ENCODE measurements at regions not wholly inside any gene's neighbourhood (a gene's known extent, or its start where the extent isn't known, plus 50 kb on each side); places are given as distances from the start of the nearest gene placed in this dataset.

GRCh38 chr6:50974319-50974718 is 155.6 kb downstream of the TFAP2B start:
- no peak for ATAC-seq
- no peak for TF ChIP-seq PPARA (CRISPR knock-in tag; IDR thresholded peaks at IDR 0.05; ENCODE audit: borderline replicate concordance)

- TF ChIP-seq ISL1 (CRISPR knock-in tag; IDR thresholded peaks at IDR 0.05) = peak; percentile 86
- no peak for TF ChIP-seq ZNF70 (CRISPR knock-in tag; IDR thresholded peaks at IDR 0.05)
- no peak for TF ChIP-seq BACH2 (CRISPR knock-in tag; IDR thresholded peaks at IDR 0.05; ENCODE audit: borderline replicate concordance)
- TF ChIP-seq ESRRG (CRISPR knock-in tag; IDR thresholded peaks at IDR 0.05) = no peak
- TF ChIP-seq, protein P1, sequence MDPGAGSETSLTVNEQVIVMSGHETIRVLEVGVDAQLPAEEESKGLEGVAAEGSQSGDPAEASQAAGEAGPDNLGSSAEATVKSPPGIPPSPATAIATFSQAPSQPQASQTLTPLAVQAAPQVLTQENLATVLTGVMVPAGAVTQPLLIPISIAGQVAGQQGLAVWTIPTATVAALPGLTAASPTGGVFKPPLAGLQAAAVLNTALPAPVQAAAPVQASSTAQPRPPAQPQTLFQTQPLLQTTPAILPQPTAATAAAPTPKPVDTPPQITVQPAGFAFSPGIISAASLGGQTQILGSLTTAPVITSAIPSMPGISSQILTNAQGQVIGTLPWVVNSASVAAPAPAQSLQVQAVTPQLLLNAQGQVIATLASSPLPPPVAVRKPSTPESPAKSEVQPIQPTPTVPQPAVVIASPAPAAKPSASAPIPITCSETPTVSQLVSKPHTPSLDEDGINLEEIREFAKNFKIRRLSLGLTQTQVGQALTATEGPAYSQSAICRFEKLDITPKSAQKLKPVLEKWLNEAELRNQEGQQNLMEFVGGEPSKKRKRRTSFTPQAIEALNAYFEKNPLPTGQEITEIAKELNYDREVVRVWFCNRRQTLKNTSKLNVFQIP (CRISPR knock-in tag; IDR thresholded peaks at IDR 0.05; ENCODE audit: borderline replicate concordance, low read depth) = no peak
- no peak for ATAC-seq
These were observed 156.5 kb downstream of the TFAP2B start for GRCh38 chr6:50975216-50975615.

DNA sequence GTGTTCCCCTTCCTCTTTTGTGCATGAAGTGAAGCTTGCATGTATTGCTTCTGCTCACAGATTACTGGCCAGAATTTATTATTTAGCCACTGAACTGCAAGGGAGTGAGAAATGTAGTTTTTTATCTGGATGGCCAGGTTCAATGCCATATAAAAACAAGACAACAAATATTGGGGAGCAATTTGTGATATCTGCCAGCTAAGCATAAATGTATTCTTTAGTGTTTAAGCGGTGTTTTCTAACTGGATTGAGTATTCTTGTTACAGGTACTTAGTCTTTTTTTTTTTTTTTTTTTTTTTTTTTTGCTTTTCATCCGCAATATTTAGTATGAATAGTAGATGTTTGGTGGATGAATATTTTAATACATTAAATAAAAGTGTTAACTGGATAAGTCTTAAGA is 158.2 kb downstream of the TFAP2B start:
- ATAC-seq = no peak
- TF ChIP-seq ESRRG (CRISPR knock-in tag; IDR thresholded peaks at IDR 0.05) (no peak), ARNTL (CRISPR knock-in tag; IDR thresholded peaks at IDR 0.05; ENCODE audit: borderline replicate concordance, low read depth) (no peak), CREB5 (CRISPR knock-in tag; IDR thresholded peaks at IDR 0.05; ENCODE audit: low read depth) (no peak), GLIS3 (CRISPR knock-in tag; IDR thresholded peaks at IDR 0.05) (no peak), ZFP30 (CRISPR knock-in tag; IDR thresholded peaks at IDR 0.05) (no peak), ZNF8 (CRISPR knock-in tag; IDR thresholded peaks at IDR 0.05) (no peak), CSDC2 (CRISPR knock-in tag; IDR thresholded peaks at IDR 0.05) (no peak), TCF4 (CRISPR knock-in tag; IDR thresholded peaks at IDR 0.05; ENCODE audit: borderline replicate concordance) (no peak), SNAI2 (CRISPR knock-in tag; IDR thresholded peaks at IDR 0.05) (no peak), ZFP3 (CRISPR knock-in tag; IDR thresholded peaks at IDR 0.05) (no peak), BACH2 (CRISPR knock-in tag; IDR thresholded peaks at IDR 0.05; ENCODE audit: borderline replicate concordance) (no peak), RARB (CRISPR knock-in tag; IDR thresholded peaks at IDR 0.05) (no peak), ZNF565 (CRISPR knock-in tag; conservative IDR thresholded peaks at IDR 0.05; ENCODE audit: low read depth) (no peak), TOX (CRISPR knock-in tag; IDR thresholded peaks at IDR 0.05; ENCODE audit: borderline replicate concordance) (no peak)
- TF ChIP-seq, protein P2, sequence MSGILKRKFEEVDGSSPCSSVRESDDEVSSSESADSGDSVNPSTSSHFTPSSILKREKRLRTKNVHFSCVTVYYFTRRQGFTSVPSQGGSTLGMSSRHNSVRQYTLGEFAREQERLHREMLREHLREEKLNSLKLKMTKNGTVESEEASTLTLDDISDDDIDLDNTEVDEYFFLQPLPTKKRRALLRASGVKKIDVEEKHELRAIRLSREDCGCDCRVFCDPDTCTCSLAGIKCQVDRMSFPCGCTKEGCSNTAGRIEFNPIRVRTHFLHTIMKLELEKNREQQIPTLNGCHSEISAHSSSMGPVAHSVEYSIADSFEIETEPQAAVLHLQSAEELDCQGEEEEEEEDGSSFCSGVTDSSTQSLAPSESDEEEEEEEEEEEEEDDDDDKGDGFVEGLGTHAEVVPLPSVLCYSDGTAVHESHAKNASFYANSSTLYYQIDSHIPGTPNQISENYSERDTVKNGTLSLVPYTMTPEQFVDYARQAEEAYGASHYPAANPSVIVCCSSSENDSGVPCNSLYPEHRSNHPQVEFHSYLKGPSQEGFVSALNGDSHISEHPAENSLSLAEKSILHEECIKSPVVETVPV (CRISPR knock-in tag; IDR thresholded peaks at IDR 0.05) = no peak

- ATAC-seq = no peak
- TF ChIP-seq, protein P1 (CRISPR knock-in tag; IDR thresholded peaks at IDR 0.05; ENCODE audit: borderline replicate concordance, low read depth) = no peak
- TF ChIP-seq ARNTL (CRISPR knock-in tag; IDR thresholded peaks at IDR 0.05; ENCODE audit: borderline replicate concordance, low read depth) (no peak), CREB5 (CRISPR knock-in tag; IDR thresholded peaks at IDR 0.05; ENCODE audit: low read depth) (no peak), ZNF565 (CRISPR knock-in tag; conservative IDR thresholded peaks at IDR 0.05; ENCODE audit: low read depth) (no peak), PATZ1 (CRISPR knock-in tag; IDR thresholded peaks at IDR 0.05; ENCODE audit: borderline replicate concordance) (no peak), RARB (CRISPR knock-in tag; IDR thresholded peaks at IDR 0.05) (no peak), TOX (CRISPR knock-in tag; IDR thresholded peaks at IDR 0.05; ENCODE audit: borderline replicate concordance) (no peak), OSR1 (CRISPR knock-in tag; IDR thresholded peaks at IDR 0.05) (no peak), TSHZ2 (CRISPR knock-in tag; IDR thresholded peaks at IDR 0.05) (no peak), ESRRG (CRISPR knock-in tag; IDR thresholded peaks at IDR 0.05) (no peak), ZNF8 (CRISPR knock-in tag; IDR thresholded peaks at IDR 0.05) (no peak), PPARA (CRISPR knock-in tag; IDR thresholded peaks at IDR 0.05; ENCODE audit: borderline replicate concordance) (no peak), SNAI2 (CRISPR knock-in tag; IDR thresholded peaks at IDR 0.05) (no peak), CSDC2 (CRISPR knock-in tag; IDR thresholded peaks at IDR 0.05) (no peak), ZFP3 (CRISPR knock-in tag; IDR thresholded peaks at IDR 0.05) (no peak)
These were observed 159.1 kb downstream of the TFAP2B start for GRCh38 chr6:50977796-50978195.

Data from SK-N-SH treated with all-trans-retinoic acid at 6 μM for 48 hours (cell line).